ENCODE measurements at regions not wholly inside any gene's neighbourhood (a gene's known extent, or its start where the extent isn't known, plus 50 kb on each side); places are given as distances from the start of the nearest gene placed in this dataset.

DNA sequence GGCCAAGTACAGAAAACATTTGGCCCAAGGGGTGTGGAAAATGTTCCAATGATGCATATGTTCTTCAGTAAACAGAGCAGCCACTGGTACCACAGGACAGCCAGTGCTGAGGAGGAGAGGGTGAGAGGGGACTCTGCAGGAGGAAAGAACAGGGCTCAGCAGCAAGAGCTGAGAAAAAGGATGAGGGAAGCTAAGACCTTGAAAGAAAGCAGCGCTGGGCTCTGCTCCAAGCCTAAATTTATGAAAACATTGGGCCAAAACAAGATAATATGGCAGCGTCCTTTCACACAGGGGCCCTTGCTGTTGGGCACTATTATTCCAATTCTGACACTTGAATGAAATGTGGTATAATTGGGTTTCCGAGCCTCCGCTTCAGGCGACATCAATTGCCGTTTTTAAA is 939.0 kb upstream of the FANCL start:
- DNase-seq (ENCODE audit: low read depth in 1 of 2, low spot score in 1 of 2) = no peak
- H3K4me3 ChIP-seq = no peak overlapping the region
- H3K36me3 ChIP-seq = no peaks in the 10 kb centered on the region
- no peak overlapping the region for H3K27ac ChIP-seq
- no peaks in the 10 kb centered on the region for H3K4me1 ChIP-seq (ENCODE audit: low read depth)
- H3K9me3 ChIP-seq (ENCODE audit: low read depth) = no peaks in the 10 kb centered on the region
- TF ChIP-seq, protein P1, sequence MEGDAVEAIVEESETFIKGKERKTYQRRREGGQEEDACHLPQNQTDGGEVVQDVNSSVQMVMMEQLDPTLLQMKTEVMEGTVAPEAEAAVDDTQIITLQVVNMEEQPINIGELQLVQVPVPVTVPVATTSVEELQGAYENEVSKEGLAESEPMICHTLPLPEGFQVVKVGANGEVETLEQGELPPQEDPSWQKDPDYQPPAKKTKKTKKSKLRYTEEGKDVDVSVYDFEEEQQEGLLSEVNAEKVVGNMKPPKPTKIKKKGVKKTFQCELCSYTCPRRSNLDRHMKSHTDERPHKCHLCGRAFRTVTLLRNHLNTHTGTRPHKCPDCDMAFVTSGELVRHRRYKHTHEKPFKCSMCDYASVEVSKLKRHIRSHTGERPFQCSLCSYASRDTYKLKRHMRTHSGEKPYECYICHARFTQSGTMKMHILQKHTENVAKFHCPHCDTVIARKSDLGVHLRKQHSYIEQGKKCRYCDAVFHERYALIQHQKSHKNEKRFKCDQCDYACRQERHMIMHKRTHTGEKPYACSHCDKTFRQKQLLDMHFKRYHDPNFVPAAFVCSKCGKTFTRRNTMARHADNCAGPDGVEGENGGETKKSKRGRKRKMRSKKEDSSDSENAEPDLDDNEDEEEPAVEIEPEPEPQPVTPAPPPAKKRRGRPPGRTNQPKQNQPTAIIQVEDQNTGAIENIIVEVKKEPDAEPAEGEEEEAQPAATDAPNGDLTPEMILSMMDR (IDR thresholded peaks at IDR 0.05; ENCODE audit: low read depth, low read length) = no peak
- no peaks in the 10 kb centered on the region for H3K27me3 ChIP-seq

DNA sequence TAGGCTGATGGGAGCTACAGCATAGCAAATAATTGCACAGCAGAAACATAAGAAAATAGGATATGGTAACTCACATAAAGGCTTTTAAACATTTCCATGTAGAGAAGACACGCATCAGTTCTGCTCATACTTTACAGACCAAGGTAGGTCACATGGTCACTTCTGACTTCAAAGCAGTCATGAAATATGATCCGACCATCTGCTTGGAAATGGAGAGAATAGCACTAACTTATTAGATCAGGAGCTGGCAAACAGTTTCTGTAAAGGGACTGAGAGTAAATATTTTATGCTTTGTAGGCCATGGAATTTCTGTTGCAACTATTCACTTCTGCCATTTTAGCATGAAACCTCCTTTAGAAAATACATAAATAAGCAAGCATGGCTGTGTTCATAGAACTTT is 936.6 kb upstream of the FANCL start:
- no peaks in the 10 kb centered on the region for H3K4me1 ChIP-seq (ENCODE audit: low read depth)
- DNase-seq (ENCODE audit: low read depth in 1 of 2, low spot score in 1 of 2) = no peak
- H3K4me3 ChIP-seq = no peak overlapping the region
- H3K9me3 ChIP-seq (ENCODE audit: low read depth) = no peaks in the 10 kb centered on the region
- no peak overlapping the region for H3K27ac ChIP-seq
- H3K27me3 ChIP-seq = no peaks in the 10 kb centered on the region
- TF ChIP-seq, protein P1 (IDR thresholded peaks at IDR 0.05; ENCODE audit: low read depth, low read length) = no peak
- H3K36me3 ChIP-seq = no peaks in the 10 kb centered on the region

DNA sequence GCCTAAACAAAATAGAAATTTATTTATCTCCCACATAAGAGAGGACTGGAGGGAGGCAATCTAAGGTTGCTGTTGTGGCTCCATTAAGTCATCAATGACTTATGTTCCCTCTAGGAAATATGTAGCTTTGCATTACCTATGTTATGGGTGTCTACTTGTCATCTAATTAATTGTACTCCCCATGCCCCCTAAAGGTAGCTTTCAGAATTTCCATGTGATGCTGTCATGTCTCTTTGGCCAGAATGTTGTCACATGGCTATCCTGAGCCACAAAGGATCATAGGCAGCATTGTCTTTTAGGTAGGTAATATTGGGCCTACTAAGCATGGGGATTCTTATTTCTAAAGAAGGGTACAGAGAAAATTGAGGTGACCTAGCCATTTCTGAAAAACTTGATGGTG is 935.6 kb upstream of the FANCL start:
- no peaks in the 10 kb centered on the region for H3K4me1 ChIP-seq (ENCODE audit: low read depth)
- TF ChIP-seq, protein P1 (IDR thresholded peaks at IDR 0.05; ENCODE audit: low read depth, low read length) = no peak
- no peak overlapping the region for H3K4me3 ChIP-seq
- no peaks in the 10 kb centered on the region for H3K9me3 ChIP-seq (ENCODE audit: low read depth)
- H3K27me3 ChIP-seq = no peaks in the 10 kb centered on the region
- no peak overlapping the region for H3K27ac ChIP-seq
- DNase-seq (ENCODE audit: low read depth in 1 of 2, low spot score in 1 of 2) = no peak
- no peaks in the 10 kb centered on the region for H3K36me3 ChIP-seq

DNA sequence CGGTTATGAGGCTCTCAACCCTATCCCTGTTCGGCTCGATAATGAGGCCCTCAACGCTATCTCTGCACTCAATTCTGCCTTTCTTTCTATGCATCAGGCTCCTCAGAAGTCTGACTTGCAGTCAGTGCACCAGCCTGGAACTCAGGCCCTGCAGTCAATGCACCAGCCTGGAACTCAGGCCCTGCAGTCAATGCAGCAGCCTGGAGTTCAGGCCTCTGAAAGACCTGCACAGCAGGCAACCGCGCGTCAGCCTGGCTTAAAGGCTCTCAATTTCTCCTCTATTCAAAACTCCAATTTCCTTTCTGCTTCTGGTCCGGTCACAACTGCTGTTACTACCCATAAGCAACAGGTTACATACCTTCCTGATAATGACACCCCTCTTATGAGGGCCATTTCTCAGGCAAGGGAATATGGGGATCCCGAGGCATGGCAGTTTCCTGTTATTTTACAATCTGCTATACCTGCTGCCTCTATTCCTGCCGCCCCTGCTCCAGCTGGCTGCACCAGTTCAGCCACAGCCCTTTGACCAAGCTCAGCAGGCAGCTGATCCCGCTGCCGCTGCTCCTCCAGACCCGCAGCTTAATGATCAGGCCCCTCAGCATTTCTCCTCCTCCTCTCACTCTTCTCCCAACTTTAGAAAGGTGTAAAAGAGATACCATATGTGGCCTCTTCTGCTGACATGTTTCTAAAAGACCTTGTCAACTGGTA is 933.6 kb upstream of the FANCL start:
- H3K4me1 ChIP-seq (ENCODE audit: low read depth) = no peaks in the 10 kb centered on the region
- DNase-seq (ENCODE audit: low read depth in 1 of 2, low spot score in 1 of 2) = no peak
- no peak overlapping the region for H3K27ac ChIP-seq
- H3K27me3 ChIP-seq = no peaks in the 10 kb centered on the region
- no peaks in the 10 kb centered on the region for H3K36me3 ChIP-seq
- H3K4me3 ChIP-seq = no peak overlapping the region
- H3K9me3 ChIP-seq (ENCODE audit: low read depth) = no peaks in the 10 kb centered on the region
- TF ChIP-seq, protein P1 (IDR thresholded peaks at IDR 0.05; ENCODE audit: low read depth, low read length) = no peak

DNA sequence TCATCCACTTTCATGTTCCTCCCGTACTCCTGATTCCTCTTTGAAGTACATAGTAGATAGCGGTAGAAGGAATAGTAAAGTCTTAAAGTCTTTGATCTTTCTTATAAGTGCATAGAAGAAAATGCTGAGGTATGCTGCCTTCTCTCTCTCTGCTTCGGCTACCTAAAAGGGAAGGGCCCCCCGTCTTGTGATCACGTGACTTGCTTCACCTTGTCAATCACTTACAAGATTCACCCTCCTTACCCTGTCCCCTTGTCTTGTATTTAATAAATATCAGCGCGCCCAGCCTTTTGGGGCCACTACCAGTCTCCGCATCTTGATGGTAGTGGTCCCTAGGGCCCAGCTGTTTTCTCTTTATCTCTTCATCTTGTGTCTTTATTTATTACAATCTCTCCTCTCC is 932.2 kb upstream of the FANCL start:
- TF ChIP-seq, protein P1 (IDR thresholded peaks at IDR 0.05; ENCODE audit: low read depth, low read length) = no peak
- no peak for DNase-seq (ENCODE audit: low read depth in 1 of 2, low spot score in 1 of 2)
- H3K4me3 ChIP-seq = no peak overlapping the region

More for the DNA sequence above, 932.2 kb upstream of the FANCL start:
- no peaks in the 10 kb centered on the region for H3K36me3 ChIP-seq
- H3K4me1 ChIP-seq (ENCODE audit: low read depth) = no peaks in the 10 kb centered on the region
- no peaks in the 10 kb centered on the region for H3K27me3 ChIP-seq
- H3K27ac ChIP-seq = no peak overlapping the region
- no peaks in the 10 kb centered on the region for H3K9me3 ChIP-seq (ENCODE audit: low read depth)
